NCI-H2081 treated with DMSO at 0.1 percent for 48 hours (cell line): ENCODE measurements at regions not wholly inside any gene's neighbourhood (a gene's known extent, or its start where the extent isn't known, plus 50 kb on each side); places are given as distances from the start of the nearest gene placed in this dataset.

Source experiments
- DNase-seq: peaks from one replicate; lab custom pipeline; 2025; lab: John Stamatoyannopoulos, UW

- DNase-seq: no peak
These were observed 246.6 kb downstream of the NHLRC3 start for GRCh38 chr13:39284801-39285388.
